CD8-positive, alpha-beta memory T cell (primary cell): ENCODE measurements at regions not wholly inside any gene's neighbourhood (a gene's known extent, or its start where the extent isn't known, plus 50 kb on each side); places are given as distances from the start of the nearest gene placed in this dataset.
"Not testable (repeated sequence)": the region's sequence is repeated elsewhere in the genome, so short reads cannot be mapped to it uniquely, and the experiment has no call there.

Source experiments
- CTCF ChIA-PET: fragments of 350-600 bp; sonication (Branson Sonifier 250); formaldehyde crosslinking; loops from one replicate; lab custom pipeline; 2021; ENCODE audit warnings: antibody characterized with exemption; lab: Charles Lee
- POLR2A ChIA-PET: fragments of 350-600 bp; sonication (Branson Sonifier 250); formaldehyde crosslinking; loops from one replicate; lab custom pipeline; 2021; ENCODE audit warnings: antibody characterized with exemption; lab: Charles Lee
- DNase-seq, 5 donors: peaks; one replicate each; pipeline versions ENCODE4 v3.0.0 to v3.0.0-alpha.2; 2020 to 2022; ENCODE audit warnings: mixed read lengths in 1 of 5
- H3K27ac ChIP-seq: one replicate; pipeline ENCODE4 v1.7.0; 2013; ENCODE audit warnings: low read depth, mild to moderate bottlenecking, low read length, moderate library complexity
- H3K27me3 ChIP-seq: 2 replicates; pipeline ENCODE4 v1.7.0; 2013; ENCODE audit warnings: low read length, mild to moderate bottlenecking; ENCODE audit not compliant: insufficient read depth, poor library complexity, severe bottlenecking
- H3K36me3 ChIP-seq: 2 replicates; pipeline ENCODE4 v1.7.0; 2013; ENCODE audit warnings: mild to moderate bottlenecking, low read length, moderate library complexity; ENCODE audit not compliant: insufficient read depth
- H3K4me1 ChIP-seq: 2 replicates; pipeline ENCODE4 v1.7.0; 2013; ENCODE audit warnings: mild to moderate bottlenecking, low read length, moderate library complexity; ENCODE audit not compliant: insufficient read depth
- H3K4me3 ChIP-seq: 2 replicates; pipeline ENCODE4 v1.7.0; 2013; ENCODE audit warnings: mild to moderate bottlenecking, low read length
- H3K9me3 ChIP-seq: 2 replicates; pipeline ENCODE4 v1.7.0; 2013; ENCODE audit warnings: mild to moderate bottlenecking, low read length
- H3K27ac Mint-ChIP-seq, 8 donors: one replicate each; pipeline ENCODE4 v1.8.0; 2020 to 2021; ENCODE audit warnings: mixed read lengths in 8 of 8, mild to moderate bottlenecking in 6 of 8, inconsistent platforms in 3 of 8, moderate library complexity in 3 of 8
- H3K27me3 Mint-ChIP-seq, 2 donors: one replicate each; pipeline ENCODE4 v1.8.0; 2020 to 2021; ENCODE audit warnings: mixed read lengths in 2 of 2, mild to moderate bottlenecking in 1 of 2, moderate library complexity in 1 of 2
- H3K36me3 Mint-ChIP-seq, 3 donors: one replicate each; pipeline ENCODE4 v1.8.0; 2020 to 2021; ENCODE audit warnings: mixed read lengths in 3 of 3, inconsistent platforms in 1 of 3, mild to moderate bottlenecking in 1 of 3
- H3K4me1 Mint-ChIP-seq, 3 donors: one replicate each; pipeline ENCODE4 v1.8.0; 2020 to 2021; ENCODE audit warnings: mixed read lengths in 3 of 3, inconsistent platforms in 1 of 3, mild to moderate bottlenecking in 1 of 3
- H3K4me3 Mint-ChIP-seq, 7 donors: one replicate each; pipeline ENCODE4 v1.8.0; 2020 to 2021; ENCODE audit warnings: mixed read lengths in 7 of 7, mild to moderate bottlenecking in 6 of 7, moderate library complexity in 4 of 7, inconsistent platforms in 2 of 7
- H3K9me3 Mint-ChIP-seq, 5 donors: one replicate each; pipeline ENCODE4 v1.8.0; 2020 to 2022; ENCODE audit warnings: mixed read lengths in 5 of 5, mild to moderate bottlenecking in 3 of 5, moderate library complexity in 2 of 5, inconsistent platforms in 1 of 5

- not testable (repeated sequence) for H3K27ac ChIP-seq, H3K4me1 Mint-ChIP-seq
Measured at GRCh38 chr1:144070394-144071053, 98.7 kb upstream of the FAM72C start.

GRCh38 chr1:144067042-144067441, 95.3 kb upstream of the FAM72C start:
- H3K9me3 ChIP-seq, CTCF ChIA-PET, H3K27me3 ChIP-seq, POLR2A ChIA-PET, H3K36me3 ChIP-seq, H3K4me1 Mint-ChIP-seq, H3K27me3 Mint-ChIP-seq, H3K9me3 Mint-ChIP-seq, DNase-seq, H3K4me3 Mint-ChIP-seq, H3K4me1 ChIP-seq, H3K27ac Mint-ChIP-seq, H3K27ac ChIP-seq, H3K36me3 Mint-ChIP-seq, H3K4me3 ChIP-seq: not testable (repeated sequence)

More at GRCh38 chr1:144070394-144071053, 98.7 kb upstream of the FAM72C start:
- H3K27me3 ChIP-seq, H3K4me3 Mint-ChIP-seq, H3K27me3 Mint-ChIP-seq, H3K4me3 ChIP-seq, H3K4me1 ChIP-seq, CTCF ChIA-PET, H3K36me3 Mint-ChIP-seq, H3K9me3 Mint-ChIP-seq, H3K27ac Mint-ChIP-seq, POLR2A ChIA-PET, H3K36me3 ChIP-seq, DNase-seq, H3K9me3 ChIP-seq: not testable (repeated sequence)

GRCh38 chr1:144066071-144066813, 94.5 kb upstream of the FAM72C start:
- H3K4me3 ChIP-seq, H3K27ac Mint-ChIP-seq, CTCF ChIA-PET: not testable (repeated sequence)

DNA sequence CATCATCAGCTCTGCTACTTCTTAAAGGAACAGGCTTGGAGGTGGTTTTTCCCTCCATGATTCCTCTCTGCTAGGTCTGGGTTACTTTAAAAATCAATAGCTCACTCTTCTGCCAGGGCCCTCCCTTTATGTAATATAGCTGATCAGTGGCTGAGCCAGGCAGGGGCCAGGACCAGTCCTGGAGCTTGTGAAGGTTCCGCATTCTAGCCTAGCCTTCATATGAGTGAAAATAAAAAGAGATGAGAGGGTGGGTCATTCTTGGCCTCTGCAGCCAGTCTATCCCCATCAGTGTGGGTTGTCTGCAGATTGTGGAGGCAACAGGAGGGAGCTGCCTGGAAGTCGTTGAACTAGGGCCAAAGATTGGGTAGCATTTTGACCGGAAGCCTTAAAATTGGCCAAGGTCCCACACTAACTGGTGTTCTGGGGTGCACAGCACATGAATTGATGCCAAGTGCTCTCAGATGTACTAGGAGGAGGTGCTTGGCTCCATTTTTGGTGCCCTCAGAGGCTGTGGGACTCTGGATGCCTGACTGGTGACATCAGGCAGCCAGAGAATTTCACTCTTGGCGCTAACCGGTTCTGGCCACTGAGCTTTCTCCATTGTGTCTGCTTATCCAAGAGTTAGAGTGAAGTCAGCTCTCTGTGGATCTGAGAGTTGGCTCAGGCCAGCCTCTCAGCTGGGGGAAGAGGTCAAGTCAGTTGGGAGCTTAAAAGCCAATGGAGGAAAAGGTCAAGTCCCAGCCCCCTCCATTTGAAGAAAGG, 93.7 kb upstream of the FAM72C start:
- H3K27ac Mint-ChIP-seq, H3K9me3 Mint-ChIP-seq, POLR2A ChIA-PET, H3K9me3 ChIP-seq, H3K36me3 ChIP-seq, H3K27me3 ChIP-seq, H3K36me3 Mint-ChIP-seq, H3K4me1 ChIP-seq, H3K27me3 Mint-ChIP-seq, CTCF ChIA-PET, H3K4me1 Mint-ChIP-seq, DNase-seq, H3K27ac ChIP-seq, H3K4me3 ChIP-seq, H3K4me3 Mint-ChIP-seq: not testable (repeated sequence)

More at GRCh38 chr1:144066071-144066813, 94.5 kb upstream of the FAM72C start:
- H3K27me3 Mint-ChIP-seq, H3K9me3 Mint-ChIP-seq, H3K27ac ChIP-seq, H3K4me1 ChIP-seq, DNase-seq, H3K36me3 Mint-ChIP-seq, H3K4me1 Mint-ChIP-seq, H3K27me3 ChIP-seq, H3K36me3 ChIP-seq, POLR2A ChIA-PET, H3K4me3 Mint-ChIP-seq, H3K9me3 ChIP-seq: not testable (repeated sequence)

- H3K27me3 ChIP-seq, H3K9me3 ChIP-seq, H3K4me1 ChIP-seq, H3K4me1 Mint-ChIP-seq, H3K27ac ChIP-seq, CTCF ChIA-PET, H3K9me3 Mint-ChIP-seq, H3K4me3 ChIP-seq, H3K36me3 Mint-ChIP-seq, H3K27ac Mint-ChIP-seq, H3K4me3 Mint-ChIP-seq, POLR2A ChIA-PET, H3K27me3 Mint-ChIP-seq, DNase-seq, H3K36me3 ChIP-seq: not testable (repeated sequence)
Measured at GRCh38 chr1:144049365-144049764, 77.6 kb upstream of the FAM72C start.

DNA sequence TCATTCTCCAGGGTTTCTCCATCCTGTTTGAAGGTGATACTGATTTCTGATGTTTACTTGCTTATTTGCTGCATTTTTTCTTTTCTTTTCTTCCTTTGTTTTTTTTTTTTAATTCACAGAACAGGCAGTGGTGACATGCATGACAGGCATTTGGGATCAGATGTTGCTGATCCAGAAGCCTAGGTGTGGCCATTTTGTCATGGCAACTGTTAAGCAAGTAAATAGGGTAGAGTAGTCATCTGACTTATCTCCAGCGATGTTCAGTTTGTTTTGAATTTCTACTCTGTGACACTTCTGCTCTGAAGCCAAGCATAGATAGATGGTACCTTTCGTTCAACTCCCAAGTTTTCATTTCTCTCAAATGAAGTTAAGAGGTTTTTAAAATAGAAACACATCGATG, 74.9 kb upstream of the FAM72C start:
- not testable (repeated sequence) for H3K36me3 ChIP-seq

DNA sequence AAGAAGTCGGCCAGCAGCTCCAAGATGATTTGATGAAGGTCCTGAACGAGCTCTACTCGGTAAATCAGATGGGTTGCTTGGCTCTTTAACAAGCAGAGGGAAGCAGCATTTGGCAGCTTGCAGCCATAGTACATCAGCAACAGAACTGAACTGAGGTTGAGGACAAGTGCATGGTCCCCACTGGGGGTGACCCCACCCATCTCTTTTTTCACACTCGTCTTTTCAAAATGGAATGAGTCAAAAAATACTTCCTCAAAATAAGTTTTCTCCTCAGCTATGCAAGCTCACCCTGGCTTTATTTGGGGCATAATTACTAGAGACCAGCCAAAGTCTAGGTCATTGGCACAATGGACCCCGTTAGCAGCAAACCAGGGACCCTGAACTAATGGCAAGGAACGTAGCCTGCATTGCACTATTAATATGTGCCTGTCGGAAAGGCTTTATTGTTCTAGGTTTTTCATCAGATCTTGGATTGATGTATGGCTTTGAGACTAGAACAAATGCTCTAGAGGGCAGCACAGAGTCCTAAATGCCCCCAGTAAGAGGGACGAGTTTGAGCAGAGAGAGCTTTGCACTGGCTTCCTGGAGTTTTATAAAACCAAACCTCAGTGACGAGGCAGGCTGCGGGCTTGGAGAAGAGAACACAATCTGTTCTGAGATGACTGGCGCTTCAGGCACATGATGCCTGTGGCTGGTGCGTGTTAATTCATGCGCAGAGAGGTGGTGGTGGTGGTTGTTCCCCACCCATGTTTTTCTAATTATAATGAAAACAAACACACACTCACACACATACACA, 74.2 kb upstream of the FAM72C start:
- H3K27ac ChIP-seq, result not testable (repeated sequence)

More for the DNA sequence above, 74.9 kb upstream of the FAM72C start:
- H3K4me1 Mint-ChIP-seq, H3K27ac ChIP-seq, H3K4me1 ChIP-seq, H3K36me3 Mint-ChIP-seq, DNase-seq, CTCF ChIA-PET, H3K27ac Mint-ChIP-seq, H3K9me3 ChIP-seq, H3K27me3 Mint-ChIP-seq, H3K4me3 ChIP-seq, POLR2A ChIA-PET, H3K4me3 Mint-ChIP-seq, H3K27me3 ChIP-seq, H3K9me3 Mint-ChIP-seq: not testable (repeated sequence)

GRCh38 chr1:144042251-144042650, 70.5 kb upstream of the FAM72C start:
- H3K27ac Mint-ChIP-seq, H3K4me3 ChIP-seq, POLR2A ChIA-PET, H3K4me1 ChIP-seq, H3K4me1 Mint-ChIP-seq, DNase-seq, H3K36me3 ChIP-seq, H3K27me3 ChIP-seq, H3K9me3 ChIP-seq, H3K27me3 Mint-ChIP-seq, H3K4me3 Mint-ChIP-seq, H3K27ac ChIP-seq, H3K36me3 Mint-ChIP-seq, H3K9me3 Mint-ChIP-seq, CTCF ChIA-PET: not testable (repeated sequence)

More for the DNA sequence above, 74.2 kb upstream of the FAM72C start:
- H3K27me3 Mint-ChIP-seq, H3K27ac Mint-ChIP-seq, H3K27me3 ChIP-seq, H3K9me3 Mint-ChIP-seq, H3K36me3 Mint-ChIP-seq, H3K9me3 ChIP-seq, H3K4me1 ChIP-seq, H3K4me3 Mint-ChIP-seq, POLR2A ChIA-PET, H3K4me3 ChIP-seq, H3K4me1 Mint-ChIP-seq, CTCF ChIA-PET, H3K36me3 ChIP-seq: not testable (repeated sequence)
- peak in 3 of 5 donors; percentile 16 to 59 (median 30) for DNase-seq
